ENCODE measurements at regions not wholly inside any gene's neighbourhood (a gene's known extent, or its start where the extent isn't known, plus 50 kb on each side); places are given as distances from the start of the nearest gene placed in this dataset.

DNA sequence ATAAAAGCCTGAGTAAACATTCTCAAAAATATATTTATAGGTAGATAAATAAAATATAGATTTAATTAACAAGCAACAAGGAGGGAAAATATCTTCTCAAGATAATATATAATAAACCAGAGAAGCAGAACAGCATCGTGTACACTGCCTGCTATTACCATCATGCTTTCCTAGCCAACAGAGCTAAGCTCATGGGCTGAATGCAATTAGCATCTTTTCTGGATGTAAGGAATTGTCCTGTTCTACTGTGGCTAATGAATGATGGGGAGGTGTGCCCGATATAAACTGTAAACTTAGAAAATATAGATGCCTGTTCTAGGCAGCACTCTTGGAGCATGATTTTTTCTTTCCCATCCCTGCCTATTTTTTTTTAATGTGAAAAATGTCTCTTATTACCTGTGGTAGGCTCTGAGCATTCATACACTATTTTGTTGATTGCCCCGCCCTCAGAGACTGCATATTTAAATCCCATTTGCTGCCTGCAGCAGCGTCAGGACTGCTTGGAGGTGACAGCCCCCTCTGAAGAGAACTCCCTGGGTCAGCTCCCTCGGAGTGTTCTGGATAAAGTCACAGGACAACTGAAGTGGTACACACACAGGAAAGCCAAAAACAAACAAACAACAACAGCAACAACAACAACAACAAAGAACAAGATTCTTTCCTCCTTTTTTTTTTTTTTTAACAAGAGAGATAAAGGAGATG, 312.3 kb downstream of the SATB1 start:
- TF ChIP-seq CTCF (IDR thresholded peaks at IDR 0.05; ENCODE audit: insufficient read depth, low read length, poor library complexity, severe bottlenecking) (no peak), EZH2phosphoT487 (conservative IDR thresholded peaks at IDR 0.05; ENCODE audit: low read length) (no peak)

All from SU-DHL-6 (cell line).